HFFc6 (cell line): ENCODE measurements at regions not wholly inside any gene's neighbourhood (a gene's known extent, or its start where the extent isn't known, plus 50 kb on each side); places are given as distances from the start of the nearest gene placed in this dataset.

Experiments used
- DNase-seq: peaks from one replicate; pipeline ENCODE4 v3.0.0-alpha.2; 2018
- H3K27ac Mint-ChIP-seq: 2 replicates; pipeline ENCODE4 v1.8.0; 2020; ENCODE audit warnings: mild to moderate bottlenecking, mixed read lengths
- H3K27me3 Mint-ChIP-seq: 2 replicates; pipeline ENCODE4 v1.8.0; 2021; ENCODE audit warnings: mild to moderate bottlenecking, moderate library complexity, mixed read lengths; ENCODE audit not compliant: insufficient read depth
- H3K36me3 Mint-ChIP-seq: 2 replicates; pipeline ENCODE4 v1.8.0; 2021; ENCODE audit warnings: low read depth, mixed read lengths
- H3K4me1 Mint-ChIP-seq: 2 replicates; pipeline ENCODE4 v1.8.0; 2020; ENCODE audit warnings: low read depth, mixed read lengths
- H3K4me3 Mint-ChIP-seq: 2 replicates; pipeline ENCODE4 v1.8.0; 2020; ENCODE audit warnings: mild to moderate bottlenecking, moderate library complexity, mixed read lengths
- H3K9me3 Mint-ChIP-seq: 2 replicates; pipeline ENCODE4 v1.8.0; 2020; ENCODE audit warnings: mild to moderate bottlenecking, mixed read lengths
- TF ChIP-seq, protein P1 (sequence below): fragments of 200-600 bp; sonication (generic); IDR thresholded peaks from 2 replicates; pipeline ENCODE4 v1.5.0; 2021; ENCODE audit warnings: antibody characterized with exemption, mild to moderate bottlenecking

- no peaks in the 10 kb centered on the region for H3K4me1 Mint-ChIP-seq
- no peak overlapping the region for H3K27ac Mint-ChIP-seq
- peaks cover 45% of the 10 kb centered on the region for H3K9me3 Mint-ChIP-seq
- DNase-seq, result no peak
- H3K4me3 Mint-ChIP-seq, result no peak overlapping the region
- peaks cover 3% of the 10 kb centered on the region; the same call in 1 of the 2 replicates for H3K27me3 Mint-ChIP-seq
- TF ChIP-seq, protein P1, sequence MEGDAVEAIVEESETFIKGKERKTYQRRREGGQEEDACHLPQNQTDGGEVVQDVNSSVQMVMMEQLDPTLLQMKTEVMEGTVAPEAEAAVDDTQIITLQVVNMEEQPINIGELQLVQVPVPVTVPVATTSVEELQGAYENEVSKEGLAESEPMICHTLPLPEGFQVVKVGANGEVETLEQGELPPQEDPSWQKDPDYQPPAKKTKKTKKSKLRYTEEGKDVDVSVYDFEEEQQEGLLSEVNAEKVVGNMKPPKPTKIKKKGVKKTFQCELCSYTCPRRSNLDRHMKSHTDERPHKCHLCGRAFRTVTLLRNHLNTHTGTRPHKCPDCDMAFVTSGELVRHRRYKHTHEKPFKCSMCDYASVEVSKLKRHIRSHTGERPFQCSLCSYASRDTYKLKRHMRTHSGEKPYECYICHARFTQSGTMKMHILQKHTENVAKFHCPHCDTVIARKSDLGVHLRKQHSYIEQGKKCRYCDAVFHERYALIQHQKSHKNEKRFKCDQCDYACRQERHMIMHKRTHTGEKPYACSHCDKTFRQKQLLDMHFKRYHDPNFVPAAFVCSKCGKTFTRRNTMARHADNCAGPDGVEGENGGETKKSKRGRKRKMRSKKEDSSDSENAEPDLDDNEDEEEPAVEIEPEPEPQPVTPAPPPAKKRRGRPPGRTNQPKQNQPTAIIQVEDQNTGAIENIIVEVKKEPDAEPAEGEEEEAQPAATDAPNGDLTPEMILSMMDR, result no peak
- H3K36me3 Mint-ChIP-seq, result peaks cover 4% of the 10 kb centered on the region
Observed at GRCh38 chr9:135332516-135332915, 147.1 kb upstream of the PPP1R26 start.

DNA sequence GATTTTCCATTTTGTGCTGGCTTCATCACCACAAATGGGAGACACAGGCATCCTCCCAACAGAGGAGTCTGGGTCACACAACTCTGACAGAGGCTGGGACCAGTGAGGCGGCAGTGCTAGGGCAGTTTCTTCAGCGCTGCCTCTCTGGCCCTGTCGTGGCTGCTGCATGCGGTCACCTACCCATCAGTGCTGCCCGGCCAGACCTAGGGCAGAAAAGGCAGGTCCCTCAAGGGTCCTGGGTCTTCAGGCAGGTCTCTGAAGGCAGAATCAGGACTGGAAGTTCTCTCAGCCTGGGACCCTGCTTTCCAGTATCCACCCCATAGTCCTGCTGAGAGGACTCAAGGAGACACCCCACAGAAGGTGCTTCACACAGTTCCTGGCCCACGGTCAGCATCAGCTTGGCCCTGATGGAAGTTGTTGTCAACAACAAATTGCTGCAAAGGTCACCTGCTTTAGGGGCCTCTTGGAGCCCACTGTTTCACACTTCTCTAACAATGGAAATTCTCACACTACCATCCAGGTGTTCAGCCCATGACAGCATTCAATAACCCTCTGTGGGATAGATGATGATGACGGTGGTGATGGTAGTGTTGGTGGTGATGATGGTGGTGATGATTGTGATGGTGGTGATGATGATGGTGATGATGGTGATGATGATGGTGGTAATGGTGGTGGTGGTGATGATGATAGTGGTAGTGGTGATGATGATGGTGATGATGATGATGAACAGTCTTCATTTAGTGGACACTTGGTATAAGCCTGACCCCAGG lies 146.4 kb upstream of the PPP1R26 start:
- H3K27me3 Mint-ChIP-seq, result peaks cover 3% of the 10 kb centered on the region; the same call in 1 of the 2 replicates
- H3K27ac Mint-ChIP-seq, result no peak overlapping the region
- no peak for DNase-seq
- TF ChIP-seq, protein P1, result no peak
- peaks cover 4% of the 10 kb centered on the region; the same call in 1 of the 2 replicates for H3K36me3 Mint-ChIP-seq
- H3K9me3 Mint-ChIP-seq, result peaks cover 41% of the 10 kb centered on the region
- no peak overlapping the region for H3K4me3 Mint-ChIP-seq
- no peaks in the 10 kb centered on the region for H3K4me1 Mint-ChIP-seq

DNA sequence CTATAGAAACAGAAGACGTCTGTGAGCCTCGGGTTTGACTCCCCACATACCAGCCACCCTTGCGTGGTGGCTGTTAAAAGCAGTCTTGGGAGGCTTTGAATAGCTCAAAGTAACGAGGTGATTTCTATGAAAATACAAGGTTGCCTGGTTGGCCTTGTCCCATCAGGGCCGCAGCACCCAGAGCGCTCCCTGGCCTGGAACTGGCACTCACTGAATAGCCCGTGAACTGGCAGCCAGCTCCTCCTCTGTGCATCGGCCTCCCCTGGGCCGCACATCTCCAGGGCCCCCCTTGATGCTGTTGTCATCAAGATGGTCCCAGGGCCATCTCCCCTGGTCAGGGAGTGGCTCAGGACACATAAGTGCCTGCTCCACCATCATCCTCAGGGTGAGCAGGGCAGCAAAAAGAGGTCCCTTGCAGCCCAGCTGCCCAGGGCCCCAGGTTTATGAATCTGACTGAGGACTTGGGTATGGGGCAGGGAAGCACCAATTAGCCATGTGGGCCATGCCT lies 144.6 kb upstream of the PPP1R26 start:
- Mint-ChIP-seq H3K27me3 (peaks cover 7% of the 10 kb centered on the region), H3K27ac (no peak overlapping the region), H3K4me3 (no peak overlapping the region), H3K36me3 (peaks cover 4% of the 10 kb centered on the region; the same call in 1 of the 2 replicates), H3K9me3 (peaks cover 39% of the 10 kb centered on the region), H3K4me1 (no peaks in the 10 kb centered on the region)
- TF ChIP-seq, protein P1, result no peak
- DNase-seq, result no peak

GRCh38 chr9:135335691-135336181 lies 143.8 kb upstream of the PPP1R26 start:
- peaks cover 34% of the 10 kb centered on the region for H3K9me3 Mint-ChIP-seq
- TF ChIP-seq, protein P1, result no peak
- H3K27ac Mint-ChIP-seq, result no peak overlapping the region
- H3K27me3 Mint-ChIP-seq, result peaks cover 11% of the 10 kb centered on the region
- no peaks in the 10 kb centered on the region for H3K4me1 Mint-ChIP-seq
- no peak for DNase-seq
- H3K36me3 Mint-ChIP-seq, result peaks cover 4% of the 10 kb centered on the region; the same call in 1 of the 2 replicates
- H3K4me3 Mint-ChIP-seq, result no peak overlapping the region

- Mint-ChIP-seq H3K36me3 (peaks cover 4% of the 10 kb centered on the region; the same call in 1 of the 2 replicates), H3K27me3 (peaks cover 14% of the 10 kb centered on the region), H3K4me1 (no peaks in the 10 kb centered on the region), H3K27ac (no peak overlapping the region), H3K4me3 (no peak overlapping the region), H3K9me3 (peaks cover 29% of the 10 kb centered on the region)
- no peak for DNase-seq
- TF ChIP-seq, protein P1, result no peak
Observed at GRCh38 chr9:135336722-135337527, 142.7 kb upstream of the PPP1R26 start.
